Hepatocyte (in vitro differentiated cells): ENCODE measurements at regions not wholly inside any gene's neighbourhood (a gene's known extent, or its start where the extent isn't known, plus 50 kb on each side); places are given as distances from the start of the nearest gene placed in this dataset.

Experiments used
- EZH2 ChIP-seq: fragments of 200-600 bp; sonication (generic); IDR thresholded peaks from 2 replicates; pipeline ENCODE4 v1.6.1; 2016; ENCODE audit warnings: antibody characterized with exemption, mild to moderate bottlenecking, borderline replicate concordance
- EZH2phosphoT487 ChIP-seq: fragments of 200-600 bp; sonication (generic); IDR thresholded peaks from one replicate; pipeline ENCODE4 v1.6.1; 2018; ENCODE audit warnings: antibody characterized with exemption, mild to moderate bottlenecking, low read depth, moderate library complexity; ENCODE audit not compliant: unreplicated experiment, severe bottlenecking
- TF ChIP-seq, protein P1 (sequence below): fragments of 200-600 bp; sonication (generic); IDR thresholded peaks from 2 replicates; pipeline ENCODE4 v1.5.1; 2016; ENCODE audit warnings: antibody characterized with exemption, mild to moderate bottlenecking; ENCODE audit not compliant: poor library complexity

DNA sequence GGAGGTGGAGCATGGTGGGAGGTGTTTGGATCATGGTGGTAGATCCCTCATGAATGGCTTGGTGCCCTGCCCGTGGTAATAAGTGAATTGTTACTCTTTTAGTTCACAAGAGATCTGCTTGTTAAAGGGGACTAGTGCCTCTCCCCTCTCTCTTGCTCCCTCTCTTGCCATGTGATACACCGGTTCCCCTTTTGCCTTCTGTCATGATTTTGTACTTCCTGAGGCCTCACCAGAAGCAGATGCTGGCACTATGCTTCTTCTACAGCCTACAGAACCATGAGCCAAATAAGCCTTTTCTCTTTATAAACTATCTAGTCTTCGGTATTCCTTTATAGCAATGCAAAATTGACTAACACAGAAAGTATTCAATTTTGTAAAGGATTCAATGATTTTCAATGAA lies 817.1 kb downstream of the TLR4 start:
- TF ChIP-seq, protein P1, sequence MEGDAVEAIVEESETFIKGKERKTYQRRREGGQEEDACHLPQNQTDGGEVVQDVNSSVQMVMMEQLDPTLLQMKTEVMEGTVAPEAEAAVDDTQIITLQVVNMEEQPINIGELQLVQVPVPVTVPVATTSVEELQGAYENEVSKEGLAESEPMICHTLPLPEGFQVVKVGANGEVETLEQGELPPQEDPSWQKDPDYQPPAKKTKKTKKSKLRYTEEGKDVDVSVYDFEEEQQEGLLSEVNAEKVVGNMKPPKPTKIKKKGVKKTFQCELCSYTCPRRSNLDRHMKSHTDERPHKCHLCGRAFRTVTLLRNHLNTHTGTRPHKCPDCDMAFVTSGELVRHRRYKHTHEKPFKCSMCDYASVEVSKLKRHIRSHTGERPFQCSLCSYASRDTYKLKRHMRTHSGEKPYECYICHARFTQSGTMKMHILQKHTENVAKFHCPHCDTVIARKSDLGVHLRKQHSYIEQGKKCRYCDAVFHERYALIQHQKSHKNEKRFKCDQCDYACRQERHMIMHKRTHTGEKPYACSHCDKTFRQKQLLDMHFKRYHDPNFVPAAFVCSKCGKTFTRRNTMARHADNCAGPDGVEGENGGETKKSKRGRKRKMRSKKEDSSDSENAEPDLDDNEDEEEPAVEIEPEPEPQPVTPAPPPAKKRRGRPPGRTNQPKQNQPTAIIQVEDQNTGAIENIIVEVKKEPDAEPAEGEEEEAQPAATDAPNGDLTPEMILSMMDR: no peak
- TF ChIP-seq EZH2phosphoT487 (no peak), EZH2 (no peak)
